Fibroblast of pulmonary artery (primary cell): ENCODE measurements at regions not wholly inside any gene's neighbourhood (a gene's known extent, or its start where the extent isn't known, plus 50 kb on each side); places are given as distances from the start of the nearest gene placed in this dataset.
"Not testable (repeated sequence)": the region's sequence is repeated elsewhere in the genome, so short reads cannot be mapped to it uniquely, and the experiment has no call there.

Experiments used
- DNase-seq: peaks from one replicate; pipeline ENCODE4 v3.0.0-alpha.2; 2010; ENCODE audit warnings: low read depth
- H3K4me3 ChIP-seq: replicated peaks from 2 replicates; pipeline ENCODE4 v1.5.1; 2011; ENCODE audit warnings: low read depth, mild to moderate bottlenecking, control low read depth, low read length, moderate library complexity
- CTCF ChIP-seq: IDR thresholded peaks from 2 replicates; pipeline ENCODE4 v1.5.1; 2011; ENCODE audit warnings: mild to moderate bottlenecking, control low read depth, low read length, inconsistent platforms; ENCODE audit errors: missing control alignments

GRCh38 chr4:57312296-57312695 is 202.1 kb upstream of the IGFBP7 start:
- H3K4me3 ChIP-seq, result no peak overlapping the region
- no peak for DNase-seq
- no peak for TF ChIP-seq CTCF

- DNase-seq, result no peak
- no peak overlapping the region for H3K4me3 ChIP-seq
- TF ChIP-seq CTCF, result no peak
Measured at GRCh38 chr4:57309658-57310057, 199.5 kb upstream of the IGFBP7 start.

- no peak for DNase-seq
- no peak overlapping the region for H3K4me3 ChIP-seq
- TF ChIP-seq CTCF, result no peak
Measured at GRCh38 chr4:57308301-57308700, 198.1 kb upstream of the IGFBP7 start.

GRCh38 chr4:57305836-57306235 is 195.7 kb upstream of the IGFBP7 start:
- no peak for TF ChIP-seq CTCF
- no peak overlapping the region for H3K4me3 ChIP-seq
- no peak for DNase-seq

GRCh38 chr4:57303012-57303751 is 193.0 kb upstream of the IGFBP7 start:
- TF ChIP-seq CTCF, result no peak
- DNase-seq, result peak; percentile 3
- no peak overlapping the region for H3K4me3 ChIP-seq

GRCh38 chr4:57300300-57300699 is 190.1 kb upstream of the IGFBP7 start:
- not testable (repeated sequence) for DNase-seq, H3K4me3 ChIP-seq

- no peak for DNase-seq
- no peak for TF ChIP-seq CTCF
- H3K4me3 ChIP-seq, result no peak overlapping the region
Measured at GRCh38 chr4:57291911-57292310, 181.7 kb upstream of the IGFBP7 start.
